ENCODE measurements at regions not wholly inside any gene's neighbourhood (a gene's known extent, or its start where the extent isn't known, plus 50 kb on each side); places are given as distances from the start of the nearest gene placed in this dataset.

DNA sequence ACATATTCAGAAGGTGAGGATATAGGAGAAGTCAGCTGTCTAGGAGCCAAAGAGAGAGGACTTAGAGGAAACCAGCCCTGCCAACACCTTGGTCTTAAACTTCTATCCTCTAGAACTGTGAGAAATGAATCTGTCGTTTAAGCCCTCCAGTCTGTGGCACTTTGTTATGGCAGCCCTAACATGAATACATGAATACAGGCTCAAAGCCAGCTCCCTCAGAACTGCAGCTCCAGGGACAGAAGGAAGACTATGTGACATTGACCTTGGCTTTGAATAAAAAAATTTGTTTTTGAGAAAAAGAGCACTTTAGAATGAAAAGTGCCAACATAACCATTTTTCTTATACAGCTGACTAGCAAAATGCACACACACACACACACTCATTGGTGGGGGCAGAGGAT lies 110.9 kb upstream of the ATP2B2 start:
- Histone ChIP-seq H2BK12ac (ENCODE audit: low read length) (no peak overlapping the region), H3K23ac (ENCODE audit: low read depth, low read length, poor library complexity) (no peak overlapping the region), H3K4me1 (ENCODE audit: control insufficient read depth in 2 of 2, insufficient read depth in 1 of 2, low read depth in 1 of 2, low read length in 2 of 2) (no peaks in the 10 kb centered on the region), H2AK5ac (ENCODE audit: low read depth, low read length) (no peak overlapping the region), H3K4ac (ENCODE audit: low read length) (no peak overlapping the region), H3K4me3 (ENCODE audit: low read length in 2 of 2) (no peak overlapping the region), H3K27ac (replicated peaks; ENCODE audit: low read length) (no peak overlapping the region), H3K27me3 (ENCODE audit: control insufficient read depth in 3 of 3, insufficient read depth in 3 of 3, low read depth in 1 of 3, low read length in 3 of 3) (no peaks in the 10 kb centered on the region), H2BK5ac (ENCODE audit: low read length) (no peak overlapping the region), H4K91ac (ENCODE audit: low read depth, low read length, poor library complexity) (no peak overlapping the region), H3K9ac (ENCODE audit: low read depth, low read length, poor library complexity) (no peak overlapping the region), H3K18ac (ENCODE audit: low read length) (no peak overlapping the region), H2BK120ac (ENCODE audit: low read depth, low read length) (no peak overlapping the region), H3K36me3 (replicated peaks in 1 of 2; ENCODE audit: control insufficient read depth in 2 of 2, insufficient read depth in 2 of 2, low read length in 2 of 2) (no peaks in the 10 kb centered on the region), H4K8ac (ENCODE audit: low read depth, low read length) (no peak overlapping the region), H3K79me1 (ENCODE audit: low read depth, low read length) (no peaks in the 10 kb centered on the region), H3K4me2 (ENCODE audit: insufficient read depth, low read length, poor library complexity, severe bottlenecking) (no peak overlapping the region), H3K14ac (ENCODE audit: low read length) (no peak overlapping the region), H2BK15ac (ENCODE audit: low read length) (no peak overlapping the region), H3K9me3 (replicated peaks in 1 of 2; ENCODE audit: control insufficient read depth in 2 of 2, insufficient read depth in 1 of 2, low read depth in 1 of 2, low read length in 2 of 2) (peaks cover 0 to 13% of the 10 kb centered on the region in 2 donors), H2AFZ (ENCODE audit: low read length) (no peak overlapping the region)
- whole genome bisulfite sequencing, 2 donors (ENCODE audit: extremely low coverage in 2 of 2, insufficient read length in 2 of 2, insufficient replicate concordance in 1 of 2): no CpG with 5 or more reads among the region's 1 CpG
- DNase-seq (ENCODE audit: low spot score): no peak

- H3K23ac ChIP-seq (ENCODE audit: low read depth, low read length, poor library complexity): peak overlapping the region; percentile 8
- H2BK120ac ChIP-seq (ENCODE audit: low read depth, low read length): no peak overlapping the region
- no peak overlapping the region for H2BK5ac ChIP-seq (ENCODE audit: low read length)
- H3K36me3 ChIP-seq (replicated peaks in 1 of 2; ENCODE audit: control insufficient read depth in 2 of 2, insufficient read depth in 2 of 2, low read length in 2 of 2): no peaks in the 10 kb centered on the region
- no peak overlapping the region for H3K9ac ChIP-seq (ENCODE audit: low read depth, low read length, poor library complexity)
- WGBS, 2 donors (ENCODE audit: extremely low coverage in 2 of 2, insufficient read length in 2 of 2, insufficient replicate concordance in 1 of 2): no CpG with 5 or more reads among the region's 11 CpGs
- peak overlapping the region; percentile 57 for H2AK5ac ChIP-seq (ENCODE audit: low read depth, low read length)
- DNase-seq (ENCODE audit: low spot score): no peak
- H4K8ac ChIP-seq (ENCODE audit: low read depth, low read length): no peak overlapping the region
- no peak overlapping the region for H3K4ac ChIP-seq (ENCODE audit: low read length)
- H2BK15ac ChIP-seq (ENCODE audit: low read length): no peak overlapping the region
- no peak overlapping the region for H3K27ac ChIP-seq (replicated peaks; ENCODE audit: low read length)
- H4K91ac ChIP-seq (ENCODE audit: low read depth, low read length, poor library complexity): no peak overlapping the region
- H3K79me1 ChIP-seq (ENCODE audit: low read depth, low read length): no peaks in the 10 kb centered on the region
- no peak overlapping the region for H2AFZ ChIP-seq (ENCODE audit: low read length)
- H3K4me1 ChIP-seq (ENCODE audit: control insufficient read depth in 2 of 2, insufficient read depth in 1 of 2, low read depth in 1 of 2, low read length in 2 of 2): no peaks in the 10 kb centered on the region
- no peak overlapping the region for H3K4me2 ChIP-seq (ENCODE audit: insufficient read depth, low read length, poor library complexity, severe bottlenecking)
- H2BK12ac ChIP-seq (ENCODE audit: low read length): no peak overlapping the region
- H3K9me3 ChIP-seq (replicated peaks in 1 of 2; ENCODE audit: control insufficient read depth in 2 of 2, insufficient read depth in 1 of 2, low read depth in 1 of 2, low read length in 2 of 2): no peaks in the 10 kb centered on the region
- peak overlapping the region; percentile 61 for H3K18ac ChIP-seq (ENCODE audit: low read length)
- H3K4me3 ChIP-seq (ENCODE audit: low read length in 2 of 2): no peak overlapping the region
- H3K14ac ChIP-seq (ENCODE audit: low read length): peak overlapping the region; percentile 40
- H3K27me3 ChIP-seq (ENCODE audit: control insufficient read depth in 3 of 3, insufficient read depth in 3 of 3, low read depth in 1 of 3, low read length in 3 of 3): no peaks in the 10 kb centered on the region
Observed at GRCh38 chr3:10619989-10620832, 114.8 kb upstream of the ATP2B2 start.

GRCh38 chr3:10620833-10621082 lies 115.4 kb upstream of the ATP2B2 start:
- Histone ChIP-seq H2BK15ac (ENCODE audit: low read length) (peak overlapping the region; percentile 9), H2BK120ac (ENCODE audit: low read depth, low read length) (no peak overlapping the region), H3K18ac (ENCODE audit: low read length) (peak overlapping the region; percentile 61), H3K4ac (ENCODE audit: low read length) (no peak overlapping the region), H2BK5ac (ENCODE audit: low read length) (no peak overlapping the region), H3K27ac (replicated peaks; ENCODE audit: low read length) (no peak overlapping the region), H3K79me1 (ENCODE audit: low read depth, low read length) (no peaks in the 10 kb centered on the region), H4K91ac (ENCODE audit: low read depth, low read length, poor library complexity) (no peak overlapping the region), H3K23ac (ENCODE audit: low read depth, low read length, poor library complexity) (peak overlapping the region; percentile 8), H3K14ac (ENCODE audit: low read length) (peak overlapping the region; percentile 40), H2AK5ac (ENCODE audit: low read depth, low read length) (peak overlapping the region; percentile 57), H4K8ac (ENCODE audit: low read depth, low read length) (no peak overlapping the region), H3K4me1 (ENCODE audit: control insufficient read depth in 2 of 2, insufficient read depth in 1 of 2, low read depth in 1 of 2, low read length in 2 of 2) (peaks cover 0 to 4% of the 10 kb centered on the region in 2 donors), H3K27me3 (ENCODE audit: control insufficient read depth in 3 of 3, insufficient read depth in 3 of 3, low read depth in 1 of 3, low read length in 3 of 3) (no peaks in the 10 kb centered on the region), H2AFZ (ENCODE audit: low read length) (no peak overlapping the region), H2BK12ac (ENCODE audit: low read length) (no peak overlapping the region), H3K9ac (ENCODE audit: low read depth, low read length, poor library complexity) (no peak overlapping the region), H3K4me2 (ENCODE audit: insufficient read depth, low read length, poor library complexity, severe bottlenecking) (no peak overlapping the region), H3K9me3 (replicated peaks in 1 of 2; ENCODE audit: control insufficient read depth in 2 of 2, insufficient read depth in 1 of 2, low read depth in 1 of 2, low read length in 2 of 2) (no peaks in the 10 kb centered on the region), H3K36me3 (replicated peaks in 1 of 2; ENCODE audit: control insufficient read depth in 2 of 2, insufficient read depth in 2 of 2, low read length in 2 of 2) (no peaks in the 10 kb centered on the region), H3K4me3 (ENCODE audit: low read length in 2 of 2) (no peak overlapping the region)
- no peak for DNase-seq (ENCODE audit: low spot score)
- no CpG with 5 or more reads among the region's 2 CpGs for WGBS, 2 donors (ENCODE audit: extremely low coverage in 2 of 2, insufficient read length in 2 of 2, insufficient replicate concordance in 1 of 2)

GRCh38 chr3:10623578-10624275 lies 118.3 kb upstream of the ATP2B2 start:
- Histone ChIP-seq H2AFZ (ENCODE audit: low read length) (no peak overlapping the region), H2BK5ac (ENCODE audit: low read length) (no peak overlapping the region), H3K79me1 (ENCODE audit: low read depth, low read length) (no peaks in the 10 kb centered on the region), H3K4me3 (ENCODE audit: low read length in 2 of 2) (no peak overlapping the region), H2BK12ac (ENCODE audit: low read length) (no peak overlapping the region), H2BK15ac (ENCODE audit: low read length) (no peak overlapping the region), H3K9ac (ENCODE audit: low read depth, low read length, poor library complexity) (no peak overlapping the region), H3K27me3 (ENCODE audit: control insufficient read depth in 3 of 3, insufficient read depth in 3 of 3, low read depth in 1 of 3, low read length in 3 of 3) (peaks cover 0 to 3% (median 0%) of the 10 kb centered on the region in 3 experiments), H3K14ac (ENCODE audit: low read length) (no peak overlapping the region), H3K9me3 (replicated peaks in 1 of 2; ENCODE audit: control insufficient read depth in 2 of 2, insufficient read depth in 1 of 2, low read depth in 1 of 2, low read length in 2 of 2) (no peaks in the 10 kb centered on the region), H3K23ac (ENCODE audit: low read depth, low read length, poor library complexity) (no peak overlapping the region), H4K8ac (ENCODE audit: low read depth, low read length) (no peak overlapping the region), H4K91ac (ENCODE audit: low read depth, low read length, poor library complexity) (no peak overlapping the region), H2AK5ac (ENCODE audit: low read depth, low read length) (no peak overlapping the region), H2BK120ac (ENCODE audit: low read depth, low read length) (no peak overlapping the region), H3K4me1 (ENCODE audit: control insufficient read depth in 2 of 2, insufficient read depth in 1 of 2, low read depth in 1 of 2, low read length in 2 of 2) (peaks cover 0 to 8% of the 10 kb centered on the region in 2 donors), H3K36me3 (replicated peaks in 1 of 2; ENCODE audit: control insufficient read depth in 2 of 2, insufficient read depth in 2 of 2, low read length in 2 of 2) (no peaks in the 10 kb centered on the region), H3K4me2 (ENCODE audit: insufficient read depth, low read length, poor library complexity, severe bottlenecking) (no peak overlapping the region), H3K27ac (replicated peaks; ENCODE audit: low read length) (no peak overlapping the region), H3K18ac (ENCODE audit: low read length) (no peak overlapping the region), H3K4ac (ENCODE audit: low read length) (no peak overlapping the region)
- no peak for DNase-seq (ENCODE audit: low spot score)
- no CpG with 5 or more reads among the region's 4 CpGs for WGBS, 2 donors (ENCODE audit: extremely low coverage in 2 of 2, insufficient read length in 2 of 2, insufficient replicate concordance in 1 of 2)
